NCI-H2107 (cell line): ENCODE measurements at regions not wholly inside any gene's neighbourhood (a gene's known extent, or its start where the extent isn't known, plus 50 kb on each side); places are given as distances from the start of the nearest gene placed in this dataset.
"Not testable (repeated sequence)": the region's sequence is repeated elsewhere in the genome, so short reads cannot be mapped to it uniquely, and the experiment has no call there.

Experiments used
- DNase-seq: peaks from one replicate; lab custom pipeline; 2025; lab: John Stamatoyannopoulos, UW

DNA sequence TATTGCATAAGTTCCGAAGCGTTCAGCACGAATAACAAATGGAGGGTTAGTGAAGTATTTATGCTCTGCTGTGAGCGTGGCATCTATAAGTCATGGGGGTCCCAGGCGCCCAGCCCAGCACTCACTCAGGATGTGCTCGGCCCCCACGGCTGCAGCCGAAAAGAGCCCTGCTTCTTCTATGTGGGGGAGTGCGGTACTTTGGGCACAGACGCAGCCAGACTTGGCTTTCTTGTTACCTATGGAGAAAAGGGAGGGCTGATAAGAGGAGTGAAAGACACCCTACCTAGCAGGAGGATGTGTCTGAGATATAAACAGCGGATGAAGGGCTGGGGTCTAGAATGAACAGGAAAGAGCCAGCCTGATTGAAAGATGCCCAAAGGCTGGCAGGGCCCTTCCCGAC lies 51.4 kb downstream of the MRPL36 start:
- DNase-seq: no peak

DNA sequence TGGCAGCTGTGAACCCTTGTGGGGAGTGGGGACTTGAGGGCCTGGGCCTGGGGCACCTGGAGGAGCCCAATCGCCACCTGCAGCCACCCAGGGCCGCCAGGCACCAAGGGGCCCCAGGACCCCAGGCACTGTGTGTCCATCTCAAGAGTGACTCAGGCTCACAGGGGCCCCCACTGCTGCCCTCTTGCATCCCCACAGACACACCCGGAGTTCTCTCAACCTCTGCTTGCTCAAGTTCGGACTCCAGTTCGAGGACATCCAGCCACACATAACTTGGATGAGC lies 51.9 kb downstream of the MRPL36 start:
- DNase-seq: no peak

DNA sequence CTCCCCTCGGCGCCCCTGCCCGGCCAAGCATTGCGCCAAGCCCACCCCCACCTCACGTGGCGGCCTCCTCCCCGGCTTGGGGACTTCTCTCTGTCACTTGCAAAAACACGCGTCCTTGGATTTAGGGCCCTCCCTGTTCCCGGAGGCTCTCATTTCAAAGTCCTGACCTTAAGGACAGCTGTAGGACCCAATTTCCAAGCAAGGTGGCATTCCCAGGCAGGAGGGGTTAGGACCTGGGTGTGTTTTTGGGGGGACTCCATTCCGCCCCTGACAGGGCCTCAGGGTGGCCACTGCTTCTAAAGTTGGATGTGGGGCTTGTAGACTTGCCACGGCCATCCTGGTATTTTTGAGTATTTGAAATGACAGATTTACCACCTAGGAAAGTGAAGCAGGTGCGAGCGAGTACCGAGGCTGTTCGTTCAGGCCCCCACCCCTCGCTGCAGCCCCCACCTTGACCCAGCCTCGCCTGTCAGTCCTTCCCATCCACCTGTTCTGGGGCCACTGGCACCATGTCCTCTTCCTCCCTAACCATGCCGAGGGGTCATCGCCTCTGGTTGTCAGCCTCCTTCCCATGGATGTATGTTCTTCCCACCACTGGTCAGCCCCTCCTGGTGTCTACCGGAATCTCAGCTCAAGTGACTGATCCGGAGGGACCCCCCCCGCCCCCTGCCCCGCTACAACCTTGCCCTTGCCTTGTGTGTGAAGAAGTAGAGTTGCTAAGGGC lies 52.4 kb downstream of the MRPL36 start:
- no peak for DNase-seq

DNA sequence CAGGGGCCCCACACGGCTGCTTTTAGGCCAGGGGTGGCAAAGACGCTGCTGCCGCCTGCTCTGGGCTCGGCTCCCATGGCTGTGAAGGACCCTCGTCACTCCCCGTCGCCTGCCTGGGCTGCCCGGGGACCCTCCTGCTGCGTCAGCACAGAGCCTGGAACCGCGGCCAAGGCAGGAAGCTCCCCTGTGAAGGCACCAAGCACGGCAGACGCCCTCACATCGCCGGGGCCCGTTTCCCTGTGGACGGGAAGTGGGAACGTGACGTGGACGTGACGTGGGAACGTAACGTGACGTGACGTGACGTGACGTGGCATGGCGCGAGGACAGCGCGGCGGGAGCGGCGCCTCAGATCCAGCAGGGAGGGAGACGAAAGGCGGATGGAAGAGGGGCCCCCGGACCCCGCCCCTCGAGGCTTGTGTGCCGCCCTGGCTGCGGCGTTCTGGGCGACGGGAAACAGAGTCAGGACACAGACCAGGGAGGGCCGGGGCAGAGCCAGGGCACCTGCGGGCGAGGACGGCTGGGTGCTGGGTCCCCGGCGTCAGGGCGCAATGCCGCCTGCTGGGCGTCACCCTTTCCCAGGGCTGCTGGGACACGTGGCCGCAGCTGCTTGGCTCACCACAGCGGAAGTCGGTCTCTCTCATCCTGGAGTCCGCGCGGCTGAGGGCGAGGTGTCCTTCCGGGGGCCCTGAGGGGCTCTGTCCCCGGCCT lies 53.1 kb downstream of the MRPL36 start:
- no peak for DNase-seq

DNA sequence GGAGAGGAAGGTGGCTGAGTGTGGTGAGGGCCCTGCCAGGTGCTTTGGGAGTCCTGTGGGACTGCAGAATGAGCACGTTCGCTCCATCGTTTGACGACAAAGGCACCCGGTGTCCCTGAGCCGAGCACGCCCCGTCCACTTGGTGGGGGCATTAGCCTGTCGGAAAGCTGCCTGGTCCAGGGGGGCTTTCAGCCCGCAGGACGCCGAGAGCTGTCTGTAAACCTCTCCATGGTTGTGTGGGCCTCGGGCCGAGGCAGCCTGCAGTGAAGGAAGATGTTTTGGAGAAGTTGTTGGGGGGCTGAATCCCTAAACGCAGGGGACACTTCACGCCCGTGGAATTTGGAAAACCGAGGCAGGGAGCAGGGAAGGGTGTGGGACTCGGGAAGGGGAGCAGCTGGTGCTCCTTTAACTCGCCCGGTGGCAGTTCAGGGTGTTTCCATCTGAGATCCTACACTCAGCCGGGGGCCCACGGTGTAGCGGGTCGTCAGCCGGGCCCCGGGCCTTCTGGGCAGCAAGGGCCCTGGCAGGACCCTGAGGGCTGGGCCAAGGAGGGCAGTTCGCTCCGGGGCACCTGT lies 53.8 kb downstream of the MRPL36 start:
- DNase-seq: no peak

DNA sequence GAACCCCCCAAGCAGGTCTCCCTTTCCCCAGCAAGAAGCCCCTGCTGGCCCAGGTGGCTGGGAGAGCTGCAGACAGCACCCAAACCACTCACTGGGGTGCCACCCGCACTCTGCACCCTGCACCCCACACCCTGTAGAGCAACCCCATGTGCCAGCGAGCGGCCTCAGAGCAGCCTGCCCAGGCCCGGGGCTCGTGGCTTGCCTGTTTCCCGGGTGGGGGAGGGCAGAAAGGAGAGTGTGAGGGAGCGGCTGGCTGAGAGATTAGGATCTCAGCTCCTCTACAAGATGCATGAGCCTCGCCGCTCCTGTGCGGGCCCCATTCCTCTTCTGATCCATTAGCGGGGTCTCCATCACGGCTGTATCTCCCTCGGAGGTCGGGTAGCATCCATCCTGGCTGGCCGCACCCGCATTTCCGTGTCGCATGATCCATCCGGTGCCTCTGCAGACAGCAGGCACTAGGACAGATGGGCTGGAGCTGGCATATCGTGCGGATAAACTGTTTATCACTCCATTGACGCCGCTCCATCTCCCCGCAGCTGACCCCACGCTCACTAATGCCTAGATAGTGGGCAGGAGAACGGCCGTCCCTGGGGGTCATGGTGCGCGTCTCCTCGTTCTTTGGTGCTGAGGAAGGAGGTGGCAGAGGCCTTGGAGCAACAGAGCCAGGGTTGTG lies 54.4 kb downstream of the MRPL36 start:
- DNase-seq: no peak

DNA sequence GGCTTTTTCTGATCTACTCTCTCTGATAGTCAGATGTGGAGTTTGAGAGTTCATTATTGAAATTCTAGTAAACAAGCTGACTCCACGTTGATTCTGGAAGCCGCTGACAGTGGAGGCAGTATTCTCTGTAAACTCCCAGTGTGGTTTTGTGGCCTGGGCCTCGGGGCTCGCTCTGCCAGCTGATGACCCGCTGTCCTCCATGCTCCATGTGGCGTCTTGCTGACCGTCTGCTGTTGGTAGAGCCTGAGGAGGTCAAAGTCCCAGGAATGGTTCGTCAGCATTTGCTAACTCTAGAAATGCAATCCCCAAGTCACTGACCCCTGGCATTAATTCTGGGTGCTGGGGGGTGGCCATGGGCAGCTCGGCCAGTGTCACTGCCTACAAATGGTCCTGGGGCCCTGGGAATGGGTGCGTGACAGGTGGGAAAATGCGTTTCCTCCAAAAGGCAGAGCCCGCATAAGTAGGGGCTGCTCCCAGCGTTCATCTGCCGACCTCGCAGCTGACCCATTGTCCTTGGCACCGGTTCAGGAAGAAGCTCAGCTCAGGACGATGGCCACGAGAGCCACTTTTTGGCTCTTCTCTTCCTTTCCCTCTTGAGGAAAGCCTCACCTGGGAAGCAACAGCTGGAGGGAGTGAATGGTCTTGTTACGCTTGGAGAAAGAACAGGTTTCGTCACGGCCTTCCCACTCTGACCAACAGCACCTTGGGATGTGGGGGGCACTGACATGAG lies 55.1 kb downstream of the MRPL36 start:
- no peak for DNase-seq

DNA sequence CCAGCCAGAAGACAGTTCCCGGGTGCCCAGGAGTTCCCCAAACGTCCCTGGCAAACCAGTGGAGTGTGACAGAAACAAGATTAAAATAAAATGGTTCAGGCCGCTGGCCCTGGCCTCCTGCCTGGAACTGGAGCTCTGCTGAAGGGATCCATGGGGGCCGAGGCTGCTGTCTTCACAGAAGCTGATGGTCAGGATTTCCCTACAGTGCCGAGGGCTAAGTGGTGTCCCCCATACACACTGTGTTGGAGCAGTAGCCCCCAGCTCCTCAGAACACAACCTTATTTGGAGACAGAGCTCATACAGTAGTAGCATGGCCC lies 55.9 kb downstream of the MRPL36 start:
- no peak for DNase-seq

DNA sequence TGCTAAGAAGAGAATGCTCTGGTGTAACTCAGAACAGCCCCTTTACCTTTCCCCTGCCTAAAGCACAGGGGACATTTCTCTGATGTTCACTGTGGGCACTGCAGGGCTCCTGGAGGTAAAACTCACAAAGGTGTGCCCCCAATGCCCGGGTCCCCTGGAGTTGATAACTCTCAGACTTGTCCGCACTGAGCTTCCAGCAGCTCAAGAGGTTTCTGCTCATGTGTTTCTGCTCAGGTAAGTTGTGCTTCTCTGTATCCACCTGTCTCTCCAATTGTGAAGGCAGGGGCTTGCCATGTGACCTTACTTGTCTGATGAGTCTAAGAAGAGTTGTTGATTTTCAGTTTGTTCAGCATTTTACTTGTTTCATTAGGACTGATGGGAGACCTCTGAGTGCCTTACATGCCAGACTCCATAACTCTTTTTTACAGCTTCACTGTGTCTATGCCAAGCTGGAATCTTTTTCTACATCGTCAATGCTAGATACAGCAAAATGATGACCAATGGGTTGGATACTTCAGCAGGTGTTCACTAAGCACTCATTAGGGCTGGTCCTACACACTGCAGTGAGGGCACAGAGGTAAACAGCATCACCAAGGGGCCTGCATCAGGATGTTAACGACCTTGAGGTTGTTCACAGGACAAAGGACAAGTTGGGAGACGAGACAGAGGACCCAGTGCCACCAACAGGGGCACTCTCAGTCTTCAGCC lies 56.4 kb downstream of the MRPL36 start:
- no peak for DNase-seq

DNA sequence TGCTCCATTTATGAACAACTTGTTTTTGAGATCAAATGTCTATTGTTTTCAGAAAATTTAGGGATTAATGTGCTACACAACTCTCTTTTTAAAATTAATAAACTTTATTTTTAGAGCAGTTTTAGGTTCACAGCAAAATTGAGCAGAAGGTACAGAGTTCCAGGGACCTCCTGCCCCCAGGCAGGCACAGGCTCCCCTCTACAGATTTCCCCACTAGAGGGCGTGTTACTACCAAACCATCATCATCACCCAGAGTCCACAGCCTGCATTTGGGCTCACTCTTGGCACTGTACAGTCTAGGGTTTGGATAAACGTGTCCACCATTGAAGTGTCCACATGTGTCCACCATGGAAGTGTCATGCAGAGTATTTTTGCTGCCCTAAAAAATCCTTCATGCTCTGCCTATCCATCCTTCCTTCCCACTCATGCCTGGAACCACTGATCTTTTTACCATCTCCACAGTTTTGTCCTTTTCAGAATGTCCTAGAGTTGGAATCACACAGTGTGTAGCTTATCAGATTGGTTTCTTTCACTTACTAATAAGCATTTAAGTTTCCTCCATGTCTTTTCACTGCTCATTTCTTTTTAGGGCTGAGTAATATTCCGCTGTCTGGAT lies 61.7 kb downstream of the MRPL36 start:
- DNase-seq: no peak

DNA sequence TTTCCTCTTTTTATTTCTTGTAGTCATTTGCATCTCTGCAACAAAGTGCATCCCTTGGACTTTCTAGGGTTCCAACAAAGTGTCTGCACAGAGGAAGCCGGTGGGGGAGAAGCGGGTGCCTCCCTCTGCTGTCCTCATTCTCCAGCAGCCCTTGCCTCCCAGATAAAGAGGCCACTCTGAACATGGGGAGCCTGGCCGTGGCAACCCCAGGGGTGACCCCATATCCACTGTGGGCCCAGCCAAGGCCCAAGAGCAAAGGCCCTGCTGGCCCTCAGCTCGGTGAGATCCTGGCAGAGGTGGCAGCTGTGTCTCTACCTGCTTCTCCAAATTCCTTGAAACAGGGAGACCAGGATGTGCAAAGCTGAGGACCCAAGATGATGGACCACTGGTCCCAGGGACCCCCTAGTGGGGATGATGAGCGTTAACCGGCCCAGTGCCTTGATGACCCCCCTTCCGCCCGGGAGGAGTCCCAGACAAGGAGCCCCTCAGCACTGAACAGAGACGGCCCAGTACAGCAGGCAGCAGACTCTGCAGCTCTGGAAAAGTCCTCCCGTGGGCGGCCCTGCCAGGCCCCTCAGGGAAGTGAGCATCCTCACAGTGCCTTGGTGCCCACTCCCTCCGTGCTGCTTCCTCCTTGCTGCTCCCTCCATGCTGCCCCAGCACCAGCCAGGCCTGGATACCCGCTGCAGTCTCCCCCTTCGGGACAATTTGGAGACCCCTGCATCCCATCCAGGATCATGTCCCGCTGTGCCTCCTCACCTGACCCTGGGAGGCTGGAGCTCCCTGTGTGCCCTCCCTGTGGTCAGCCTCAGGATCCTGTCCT lies 62.5 kb downstream of the MRPL36 start:
- no peak for DNase-seq

DNA sequence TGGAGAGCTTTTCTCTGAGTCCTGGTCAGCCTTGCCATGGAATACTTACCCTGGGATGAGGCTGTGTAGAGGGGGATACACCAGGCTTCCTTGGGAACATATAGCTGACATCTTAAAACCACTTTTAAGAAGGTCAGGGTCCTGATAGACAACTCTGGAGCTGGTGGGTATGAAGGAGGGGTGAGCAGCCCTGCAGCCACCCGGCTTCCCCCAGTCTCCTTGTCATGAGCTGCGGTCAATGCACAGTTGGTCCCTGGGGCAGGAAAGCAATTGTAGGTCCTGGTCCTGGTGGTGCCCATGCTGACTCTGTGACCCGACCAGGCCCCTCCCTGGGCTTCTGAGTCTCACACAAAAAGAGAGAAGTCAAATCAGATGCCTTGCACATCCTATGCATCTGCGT lies 63.6 kb downstream of the MRPL36 start:
- DNase-seq: no peak

DNA sequence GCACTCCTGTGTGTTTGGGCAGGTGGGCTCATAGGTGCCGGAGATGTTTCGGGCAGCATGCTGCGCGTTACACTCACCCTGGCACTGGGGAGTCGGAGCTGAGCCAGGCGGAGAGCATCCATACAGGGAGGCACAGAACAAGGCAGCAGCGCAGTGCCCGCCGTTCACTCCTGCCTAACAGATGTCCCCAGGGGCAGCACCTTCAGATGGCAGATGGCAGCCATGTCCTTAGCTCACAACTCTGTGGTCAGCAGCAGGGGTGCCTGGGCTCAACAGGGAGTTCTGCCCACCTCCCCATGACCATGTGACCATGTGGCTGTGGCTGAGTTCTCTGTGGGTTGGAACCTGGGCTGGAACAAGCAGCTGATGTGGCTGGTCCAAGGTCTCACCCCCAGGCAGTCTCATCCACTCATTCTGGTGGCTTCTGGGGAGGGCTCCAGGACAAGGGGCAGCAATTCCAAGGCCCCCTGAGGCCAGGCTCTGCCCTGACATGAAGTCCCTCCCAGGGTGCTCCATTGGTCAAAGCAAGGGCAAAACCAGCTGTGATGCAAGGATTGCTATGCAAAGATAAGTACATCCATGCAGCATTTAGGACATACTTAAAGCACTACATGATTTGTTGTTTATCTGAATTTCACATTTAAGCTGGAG lies 64.2 kb downstream of the MRPL36 start:
- DNase-seq: no peak

DNA sequence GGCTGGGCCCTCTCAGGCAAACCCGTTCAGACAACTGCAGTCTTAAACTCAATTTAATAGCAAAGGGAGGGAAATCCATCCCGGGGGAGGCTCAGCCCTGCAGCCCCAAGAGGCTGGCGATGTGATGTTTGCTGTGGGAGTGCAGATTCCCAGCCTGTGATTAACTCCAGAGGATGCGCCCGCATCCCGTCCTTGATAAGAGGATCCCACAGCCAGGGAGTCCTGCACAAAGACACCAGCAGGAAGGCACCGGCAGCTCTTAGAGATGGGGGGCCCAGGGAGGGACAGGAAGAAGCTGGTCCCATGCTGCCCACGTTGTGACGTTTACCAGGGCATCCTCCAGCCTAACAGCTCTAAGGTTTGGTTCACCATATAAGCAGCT lies 64.7 kb downstream of the MRPL36 start:
- DNase-seq: no peak

DNA sequence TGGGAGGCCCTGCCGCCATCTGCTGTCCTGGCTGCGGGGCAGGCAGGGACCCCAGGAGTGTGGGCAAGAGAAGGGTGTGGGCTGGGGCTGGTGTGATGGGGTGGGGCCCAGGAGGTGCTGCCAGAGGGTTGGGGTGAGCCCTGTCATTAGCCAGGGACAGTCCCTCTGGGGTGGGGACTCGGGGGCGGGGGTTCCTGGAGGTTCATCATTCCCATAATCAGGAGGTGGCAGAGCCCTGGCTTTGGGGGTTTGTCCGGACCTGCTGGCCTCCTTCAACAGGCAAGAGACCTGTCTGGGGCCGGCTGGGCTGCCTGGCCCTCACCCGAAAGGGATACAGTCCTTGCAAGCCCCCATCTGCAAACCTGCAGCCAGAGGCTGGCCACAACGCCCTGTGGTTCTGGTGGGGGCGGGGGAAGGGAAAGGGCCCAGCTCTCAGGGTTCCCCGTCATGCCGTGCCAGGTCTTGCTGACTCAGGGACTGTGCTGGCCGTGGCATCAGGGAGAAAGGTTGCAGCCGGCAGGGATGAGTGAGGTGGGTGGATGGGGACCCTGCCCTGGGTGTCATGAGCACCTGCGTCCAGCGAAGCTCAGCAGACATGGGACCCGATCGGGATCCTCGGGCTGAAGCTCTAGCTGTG lies 65.2 kb downstream of the MRPL36 start:
- DNase-seq: no peak

DNA sequence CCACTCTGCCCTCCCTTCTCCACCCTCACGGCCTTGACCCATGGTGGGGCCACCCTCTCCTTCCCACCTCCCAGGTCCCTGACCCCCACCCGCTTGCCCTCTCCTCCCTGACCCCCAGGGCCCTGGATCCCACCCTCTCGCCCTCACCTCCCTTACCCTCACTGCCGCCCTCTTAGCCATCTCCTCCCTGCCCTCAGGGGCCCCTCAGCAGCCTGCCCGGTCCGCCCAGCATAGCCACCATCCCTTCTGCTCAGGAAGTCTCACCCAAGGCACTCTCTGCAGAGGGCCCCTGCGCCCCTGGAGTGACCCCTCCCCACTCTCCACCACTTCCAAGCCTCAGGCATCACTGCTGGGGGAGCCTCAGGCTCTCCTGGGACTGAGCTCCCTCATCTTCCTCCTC lies 66.3 kb downstream of the MRPL36 start:
- no peak for DNase-seq

DNA sequence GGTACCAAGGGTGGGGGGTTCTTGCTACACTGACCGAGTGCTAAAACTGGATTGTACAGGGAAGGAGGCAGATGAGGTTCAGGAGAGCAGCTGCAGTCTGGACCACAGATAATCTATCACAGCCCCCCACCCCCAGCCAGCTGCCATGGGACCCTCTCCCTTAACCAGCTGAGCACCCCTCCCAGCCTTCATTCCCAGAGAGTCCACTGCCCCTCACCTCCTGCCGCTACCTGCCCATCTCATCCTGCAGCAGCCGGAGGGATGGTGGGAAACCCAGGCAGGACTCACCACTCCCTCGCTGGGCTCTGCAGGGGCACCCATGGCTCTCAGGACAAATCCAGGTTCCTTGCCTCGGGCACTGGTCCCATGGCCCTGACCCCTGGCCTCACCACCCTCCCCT lies 66.7 kb downstream of the MRPL36 start:
- no peak for DNase-seq

DNA sequence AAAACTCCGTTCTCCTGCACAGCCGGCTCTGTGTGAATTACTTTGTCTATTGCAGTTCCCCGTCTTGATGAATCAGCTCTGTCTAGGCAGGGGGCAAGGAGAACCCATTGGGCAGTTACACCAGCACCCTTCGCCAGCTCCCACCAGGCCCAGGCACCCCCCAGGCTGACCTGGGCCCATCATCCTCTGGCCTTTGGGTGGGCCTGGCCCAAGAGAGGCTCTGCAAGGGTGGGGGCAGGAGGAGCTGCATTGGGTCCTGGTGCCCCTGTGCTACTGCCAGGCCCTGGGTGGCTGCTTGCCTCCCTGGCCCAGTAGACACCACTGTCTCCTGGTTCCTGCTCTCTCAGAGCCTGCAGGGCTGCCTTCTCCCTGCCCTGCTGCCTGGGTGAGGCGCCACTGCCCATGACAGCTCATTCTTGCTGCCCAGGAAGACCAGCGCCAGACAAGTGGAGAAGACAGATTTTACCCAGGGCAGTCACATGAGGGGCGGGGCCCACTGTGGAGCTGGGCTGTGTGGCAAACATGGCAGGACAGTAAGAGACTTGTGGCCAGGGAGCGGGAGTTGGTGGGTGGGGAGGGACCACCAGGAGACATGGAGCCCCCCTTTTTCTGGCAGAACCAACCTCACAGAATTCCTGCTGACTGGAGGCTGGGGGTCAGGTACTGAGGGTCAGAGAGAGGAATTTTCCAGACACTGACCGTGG lies 67.2 kb downstream of the MRPL36 start:
- no peak for DNase-seq

DNA sequence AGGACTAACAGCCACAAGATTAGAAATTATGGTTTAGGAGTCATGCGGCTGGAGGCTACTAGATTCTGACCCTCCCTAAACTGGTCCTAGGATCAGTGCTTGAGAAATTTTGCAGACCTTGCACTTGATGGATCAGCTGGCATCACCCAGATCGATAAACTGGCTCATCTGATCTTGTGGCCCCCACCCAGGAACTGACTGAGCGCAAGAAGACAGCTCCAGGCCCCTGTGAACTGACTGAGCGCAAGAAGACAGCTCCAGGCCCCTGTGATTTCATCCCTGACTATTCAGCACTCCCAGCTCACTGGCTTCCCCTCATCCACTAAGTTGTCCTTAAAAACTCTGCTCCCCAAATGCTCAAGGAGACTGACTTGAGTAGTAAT lies 67.8 kb downstream of the MRPL36 start:
- DNase-seq: not testable (repeated sequence)
